GM12873 (cell line): ENCODE measurements at regions not wholly inside any gene's neighbourhood (a gene's known extent, or its start where the extent isn't known, plus 50 kb on each side); places are given as distances from the start of the nearest gene placed in this dataset.

Experiments used
- CTCF ChIP-seq: IDR thresholded peaks from 2 replicates; pipeline ENCODE4 v1.5.1; 2012; ENCODE audit warnings: low read depth, mild to moderate bottlenecking, moderate library complexity, low read length, control low read depth; ENCODE audit not compliant: insufficient read depth; ENCODE audit errors: missing control alignments

- TF ChIP-seq CTCF = no peak
These were observed 73.0 kb upstream of the PJA2 start for GRCh38 chr5:109482748-109483147.

- TF ChIP-seq CTCF = peak; percentile 35
These were observed 69.6 kb upstream of the PJA2 start for GRCh38 chr5:109479260-109479860.

DNA sequence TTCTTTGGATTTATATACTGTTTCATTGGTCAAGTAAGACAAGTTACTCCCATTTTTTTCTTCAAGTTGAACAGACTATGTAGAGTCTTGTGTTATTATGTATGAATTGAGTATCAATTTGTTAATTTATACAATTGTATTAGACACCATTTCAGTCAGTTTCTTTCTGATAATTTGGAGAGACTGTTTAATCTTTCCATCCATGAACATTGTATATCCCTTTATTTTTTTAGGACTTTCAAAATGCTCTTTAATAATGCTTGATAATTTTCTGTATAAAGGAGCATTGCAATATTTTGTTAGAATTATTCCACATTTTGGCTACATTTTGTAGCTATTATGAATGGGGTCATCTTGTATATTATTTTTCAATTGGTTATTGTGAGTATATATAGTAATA lies 69.1 kb upstream of the PJA2 start:
- no peak for TF ChIP-seq CTCF

GRCh38 chr5:109476292-109476691 lies 66.5 kb upstream of the PJA2 start:
- TF ChIP-seq CTCF = no peak

DNA sequence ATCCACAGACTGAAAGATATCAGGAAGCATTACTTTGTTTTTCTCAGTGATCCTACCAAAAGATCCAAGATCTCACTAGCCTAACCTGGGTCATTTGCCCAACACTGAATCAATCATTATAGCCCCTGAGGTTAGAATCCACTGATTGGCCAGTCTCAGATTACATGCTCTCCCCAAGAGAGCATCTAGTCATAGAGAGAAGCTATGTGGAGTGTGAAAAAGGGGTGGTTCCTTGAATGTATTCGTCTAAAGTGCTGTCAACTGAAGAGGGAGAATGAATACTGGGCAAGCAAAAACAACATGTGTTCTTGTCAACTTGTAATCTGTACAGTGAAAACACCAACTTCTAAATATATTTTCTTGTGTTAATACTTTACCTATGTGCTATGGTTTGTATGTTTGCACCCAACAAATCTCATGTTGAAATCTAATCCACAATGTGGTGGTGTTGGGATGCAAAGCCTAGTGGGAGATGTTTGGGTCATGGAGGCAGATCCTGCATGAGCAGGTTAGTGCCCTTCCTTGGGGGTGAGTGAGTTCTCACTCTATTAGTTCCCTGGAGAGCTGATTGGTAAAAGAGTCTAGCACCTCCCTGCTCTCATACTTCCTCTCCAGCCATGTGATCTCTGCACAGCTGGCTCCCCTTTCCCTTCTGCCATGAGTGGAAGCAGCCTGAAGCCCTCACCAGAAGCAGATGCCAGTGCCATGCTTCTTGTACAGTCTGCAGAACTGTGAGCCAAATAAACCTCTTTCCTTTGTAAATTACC lies 60.3 kb upstream of the PJA2 start:
- TF ChIP-seq CTCF = no peak

DNA sequence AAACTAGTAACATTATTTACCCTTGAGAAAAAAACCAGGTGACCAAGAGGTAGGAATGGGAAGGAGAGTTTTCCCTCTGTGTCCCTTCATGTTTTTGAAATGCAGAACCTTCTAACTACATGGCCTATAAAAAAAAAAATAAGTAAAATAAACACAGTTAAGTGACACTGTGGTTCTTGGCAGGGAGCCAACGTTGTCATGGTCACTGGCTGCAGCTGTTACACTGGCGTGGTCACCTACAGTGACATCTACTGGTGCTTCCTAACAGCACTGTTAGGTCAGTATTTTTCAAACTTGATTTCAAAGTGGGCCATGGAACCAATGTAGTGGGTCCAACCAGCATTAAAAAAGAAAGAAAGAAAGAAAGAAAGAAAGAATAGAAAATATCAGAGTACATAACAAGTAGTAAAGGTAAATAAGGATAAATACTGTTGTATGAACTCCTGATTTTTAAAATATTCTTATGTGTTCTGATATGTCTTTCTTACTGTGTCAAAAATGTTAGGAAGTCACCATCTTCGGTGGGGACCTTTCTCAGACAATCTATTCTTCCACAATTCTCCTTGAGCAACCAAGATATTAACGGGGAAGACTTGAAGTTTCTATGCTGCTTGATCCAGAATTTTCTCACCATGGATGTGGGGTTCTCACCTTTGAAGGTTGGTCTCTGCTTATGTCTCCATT lies 59.1 kb upstream of the PJA2 start:
- TF ChIP-seq CTCF = peak; percentile 75

- TF ChIP-seq CTCF = no peak
These were observed 58.5 kb upstream of the PJA2 start for GRCh38 chr5:109468288-109468676.
